GM06990 (cell line): ENCODE measurements at regions not wholly inside any gene's neighbourhood (a gene's known extent, or its start where the extent isn't known, plus 50 kb on each side); places are given as distances from the start of the nearest gene placed in this dataset.

Source experiments
- DNase-seq: peaks from one replicate; pipeline ENCODE4 v3.0.0-alpha.2; 2011; ENCODE audit not compliant: insufficient read length; ENCODE audit errors: extremely low read depth
- H3K27me3 ChIP-seq: replicated peaks from 2 replicates; pipeline ENCODE4 v1.6.0; 2011; ENCODE audit warnings: low read length; ENCODE audit not compliant: control insufficient read depth, insufficient read depth
- H3K36me3 ChIP-seq: 2 replicates; pipeline ENCODE4 v1.5.1; 2011; ENCODE audit warnings: low read length; ENCODE audit not compliant: control insufficient read depth, insufficient read depth
- H3K4me3 ChIP-seq: replicated peaks from 2 replicates; pipeline ENCODE4 v1.5.1; 2011; ENCODE audit warnings: low read depth, mild to moderate bottlenecking, control low read depth, low read length
- TF ChIP-seq, protein P1 (sequence below): IDR thresholded peaks from 2 replicates; pipeline ENCODE4 v1.5.1; 2011; ENCODE audit warnings: low read length, control low read depth, mild to moderate bottlenecking, inconsistent platforms; ENCODE audit not compliant: insufficient read depth, poor library complexity, severe bottlenecking

- H3K36me3 ChIP-seq = no peaks in the 10 kb centered on the region
- no peak for DNase-seq
- no peak overlapping the region for H3K4me3 ChIP-seq
- H3K27me3 ChIP-seq = no peaks in the 10 kb centered on the region
- TF ChIP-seq, protein P1, sequence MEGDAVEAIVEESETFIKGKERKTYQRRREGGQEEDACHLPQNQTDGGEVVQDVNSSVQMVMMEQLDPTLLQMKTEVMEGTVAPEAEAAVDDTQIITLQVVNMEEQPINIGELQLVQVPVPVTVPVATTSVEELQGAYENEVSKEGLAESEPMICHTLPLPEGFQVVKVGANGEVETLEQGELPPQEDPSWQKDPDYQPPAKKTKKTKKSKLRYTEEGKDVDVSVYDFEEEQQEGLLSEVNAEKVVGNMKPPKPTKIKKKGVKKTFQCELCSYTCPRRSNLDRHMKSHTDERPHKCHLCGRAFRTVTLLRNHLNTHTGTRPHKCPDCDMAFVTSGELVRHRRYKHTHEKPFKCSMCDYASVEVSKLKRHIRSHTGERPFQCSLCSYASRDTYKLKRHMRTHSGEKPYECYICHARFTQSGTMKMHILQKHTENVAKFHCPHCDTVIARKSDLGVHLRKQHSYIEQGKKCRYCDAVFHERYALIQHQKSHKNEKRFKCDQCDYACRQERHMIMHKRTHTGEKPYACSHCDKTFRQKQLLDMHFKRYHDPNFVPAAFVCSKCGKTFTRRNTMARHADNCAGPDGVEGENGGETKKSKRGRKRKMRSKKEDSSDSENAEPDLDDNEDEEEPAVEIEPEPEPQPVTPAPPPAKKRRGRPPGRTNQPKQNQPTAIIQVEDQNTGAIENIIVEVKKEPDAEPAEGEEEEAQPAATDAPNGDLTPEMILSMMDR = no peak
These were observed 94.8 kb upstream of the PCDH18 start for GRCh38 chr4:137626942-137627738.

DNA sequence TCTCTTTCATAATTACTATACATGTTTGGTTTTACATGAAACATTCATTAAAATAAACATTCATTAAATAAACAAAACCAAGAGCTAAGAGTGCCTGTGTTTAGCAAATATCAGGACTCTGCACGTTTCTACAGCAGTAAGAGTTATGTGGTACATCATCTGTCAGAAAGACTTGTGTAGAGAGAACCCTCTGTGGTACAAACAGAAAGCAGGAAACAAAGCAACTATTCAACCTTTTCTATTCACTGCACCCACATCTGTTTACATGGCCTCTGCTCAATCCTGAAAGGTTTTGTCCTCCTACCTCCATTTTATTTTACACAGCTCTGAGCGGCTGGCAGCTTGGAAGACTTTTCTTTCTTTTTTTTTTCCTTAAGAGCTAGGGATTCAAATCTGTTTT lies 90.7 kb upstream of the PCDH18 start:
- Histone ChIP-seq H3K36me3 (no peaks in the 10 kb centered on the region), H3K4me3 (no peak overlapping the region), H3K27me3 (no peaks in the 10 kb centered on the region)
- DNase-seq = no peak
- TF ChIP-seq, protein P1 = no peak

GRCh38 chr4:137621056-137621455 lies 88.8 kb upstream of the PCDH18 start:
- TF ChIP-seq, protein P1 = no peak
- H3K27me3 ChIP-seq = no peaks in the 10 kb centered on the region
- H3K4me3 ChIP-seq = no peak overlapping the region
- no peaks in the 10 kb centered on the region for H3K36me3 ChIP-seq
- no peak for DNase-seq

DNA sequence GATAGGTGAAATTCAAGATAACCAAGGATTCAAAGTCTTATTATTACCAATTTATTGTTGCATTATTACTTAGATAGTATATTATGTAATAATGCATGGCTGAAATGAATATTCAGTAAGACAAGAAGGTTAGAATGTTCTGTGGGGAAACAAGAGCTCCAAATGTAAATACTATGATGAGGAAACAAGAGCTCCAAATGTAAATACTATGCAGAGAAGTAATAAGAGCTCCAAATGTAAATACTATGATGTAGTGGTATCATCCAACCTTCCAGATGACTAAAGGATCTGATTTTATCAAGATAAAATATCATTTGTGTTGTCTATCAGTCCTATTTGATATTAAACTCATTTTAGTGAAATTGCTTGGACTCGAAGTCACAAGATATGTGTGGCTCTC lies 82.2 kb upstream of the PCDH18 start:
- H3K4me3 ChIP-seq = no peak overlapping the region
- no peak for DNase-seq
- no peaks in the 10 kb centered on the region for H3K27me3 ChIP-seq
- H3K36me3 ChIP-seq = no peaks in the 10 kb centered on the region
- TF ChIP-seq, protein P1 = no peak

DNA sequence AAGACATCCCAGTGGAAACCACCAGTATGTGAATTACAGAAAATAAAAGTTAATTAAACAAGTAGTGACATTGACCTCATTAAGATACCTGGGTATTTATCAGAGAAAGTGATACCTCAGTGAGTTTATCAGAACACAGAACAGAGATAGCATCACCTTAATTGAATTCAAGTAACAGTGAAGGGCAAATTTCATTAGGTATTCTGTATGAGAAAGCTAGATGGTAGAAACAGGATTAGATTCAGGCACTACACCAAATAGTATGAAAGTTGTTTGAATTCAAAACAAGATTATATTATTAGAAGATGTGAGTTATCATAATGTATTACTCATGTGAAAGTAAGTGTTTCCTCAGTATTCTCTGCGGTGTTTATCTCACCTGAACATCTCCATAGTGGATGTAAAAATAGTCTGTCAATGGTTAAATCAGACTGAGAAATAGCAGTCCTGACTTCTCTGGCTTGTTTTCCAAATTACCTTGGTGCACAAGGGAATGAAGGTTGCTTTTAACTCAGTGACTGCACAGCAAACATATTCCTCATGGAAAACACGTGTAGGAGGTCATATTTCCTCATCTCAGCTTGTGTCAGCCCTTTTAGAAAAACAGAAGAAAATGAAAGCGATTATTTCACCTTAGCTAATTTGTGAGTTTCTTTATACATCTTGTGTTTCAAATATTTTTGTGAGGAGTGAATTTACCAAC lies 79.9 kb upstream of the PCDH18 start:
- no peak for DNase-seq
- Histone ChIP-seq H3K27me3 (no peaks in the 10 kb centered on the region), H3K36me3 (no peaks in the 10 kb centered on the region), H3K4me3 (no peak overlapping the region)
- TF ChIP-seq, protein P1 = no peak

DNA sequence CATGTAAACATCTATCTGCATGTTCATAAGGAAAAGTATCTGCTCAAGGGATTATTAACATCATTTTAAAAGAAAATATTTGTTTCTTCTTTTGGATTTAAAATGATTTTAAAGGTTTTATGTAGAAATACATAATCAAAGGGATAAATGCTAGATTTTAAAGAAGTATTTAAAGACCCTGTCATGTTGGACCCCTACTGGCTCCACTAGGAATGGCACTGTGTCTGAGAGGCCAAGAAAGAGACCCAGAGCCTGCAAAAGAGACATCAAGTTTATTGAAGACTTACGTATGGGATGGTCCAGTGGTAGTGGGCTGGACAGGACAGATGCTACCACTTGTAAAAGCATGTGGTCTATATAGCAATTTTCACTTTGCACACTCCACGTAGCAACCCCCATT lies 78.7 kb upstream of the PCDH18 start:
- H3K4me3 ChIP-seq = no peak overlapping the region
- TF ChIP-seq, protein P1 = peak; percentile 11
- no peaks in the 10 kb centered on the region for H3K36me3 ChIP-seq
- DNase-seq = no peak
- no peaks in the 10 kb centered on the region for H3K27me3 ChIP-seq
